ENCODE measurements at regions not wholly inside any gene's neighbourhood (a gene's known extent, or its start where the extent isn't known, plus 50 kb on each side); places are given as distances from the start of the nearest gene placed in this dataset.

DNA sequence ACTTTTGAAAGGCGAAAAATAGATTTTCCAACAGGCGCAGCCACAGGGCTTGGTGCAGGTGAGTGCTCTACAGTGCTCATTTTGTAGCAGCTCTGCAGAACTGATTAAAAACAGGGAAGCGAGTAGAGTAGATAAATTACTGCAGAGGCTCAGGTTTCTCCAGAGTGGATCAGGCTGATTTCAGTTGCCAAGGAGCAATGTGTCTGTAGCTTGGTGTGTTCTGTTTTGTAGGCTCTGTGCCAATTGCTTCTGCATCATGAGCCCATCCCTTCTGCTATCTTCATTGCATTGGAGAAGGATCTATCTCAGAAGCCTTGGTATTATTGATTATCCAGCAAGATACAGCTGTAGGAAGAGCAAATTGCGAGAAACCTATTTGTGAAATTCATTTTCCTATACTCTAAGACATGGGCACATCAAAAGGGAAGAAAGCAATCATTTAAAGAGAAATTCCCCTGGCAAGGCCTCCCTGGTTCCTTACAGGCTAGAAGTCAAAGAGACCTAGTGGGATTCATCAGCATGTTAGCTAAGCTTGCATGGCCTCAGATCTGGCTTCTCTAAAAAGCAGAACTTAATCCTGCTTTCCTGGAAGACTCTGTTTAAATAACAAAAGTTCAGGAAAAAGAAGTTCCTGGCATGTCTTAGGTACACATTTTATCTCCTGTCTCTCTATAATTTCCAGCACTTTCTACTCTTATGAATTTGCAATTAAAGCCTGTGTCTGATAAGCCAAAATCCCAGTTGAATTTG, 432.4 kb upstream of the ATP10A start:
- ATAC-seq (no peak), DNase-seq (no peak)
- no peak overlapping the region for H3K4me3 ChIP-seq
- H3K4me1 ChIP-seq, result no peaks in the 10 kb centered on the region
- H3K27ac ChIP-seq, result no peak overlapping the region
- no peaks in the 10 kb centered on the region for H3K36me3 ChIP-seq (replicated peaks in 1 of 2; ENCODE audit: insufficient read depth in 1 of 2, low read depth in 2 of 2)
- no peaks in the 10 kb centered on the region for H3K27me3 ChIP-seq
- intact Hi-C loops (cut with DNase I), result no loop called here
- H3K9me3 ChIP-seq, result no peaks in the 10 kb centered on the region
- 47 to 63% methylated on average over 4 of the region's 4 CpGs for WGBS, 2 donors
- no peak for TF ChIP-seq POLR2A (IDR thresholded peaks at IDR 0.05)
- TF ChIP-seq, protein P1, sequence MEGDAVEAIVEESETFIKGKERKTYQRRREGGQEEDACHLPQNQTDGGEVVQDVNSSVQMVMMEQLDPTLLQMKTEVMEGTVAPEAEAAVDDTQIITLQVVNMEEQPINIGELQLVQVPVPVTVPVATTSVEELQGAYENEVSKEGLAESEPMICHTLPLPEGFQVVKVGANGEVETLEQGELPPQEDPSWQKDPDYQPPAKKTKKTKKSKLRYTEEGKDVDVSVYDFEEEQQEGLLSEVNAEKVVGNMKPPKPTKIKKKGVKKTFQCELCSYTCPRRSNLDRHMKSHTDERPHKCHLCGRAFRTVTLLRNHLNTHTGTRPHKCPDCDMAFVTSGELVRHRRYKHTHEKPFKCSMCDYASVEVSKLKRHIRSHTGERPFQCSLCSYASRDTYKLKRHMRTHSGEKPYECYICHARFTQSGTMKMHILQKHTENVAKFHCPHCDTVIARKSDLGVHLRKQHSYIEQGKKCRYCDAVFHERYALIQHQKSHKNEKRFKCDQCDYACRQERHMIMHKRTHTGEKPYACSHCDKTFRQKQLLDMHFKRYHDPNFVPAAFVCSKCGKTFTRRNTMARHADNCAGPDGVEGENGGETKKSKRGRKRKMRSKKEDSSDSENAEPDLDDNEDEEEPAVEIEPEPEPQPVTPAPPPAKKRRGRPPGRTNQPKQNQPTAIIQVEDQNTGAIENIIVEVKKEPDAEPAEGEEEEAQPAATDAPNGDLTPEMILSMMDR (IDR thresholded peaks at IDR 0.05), result no peak

DNA sequence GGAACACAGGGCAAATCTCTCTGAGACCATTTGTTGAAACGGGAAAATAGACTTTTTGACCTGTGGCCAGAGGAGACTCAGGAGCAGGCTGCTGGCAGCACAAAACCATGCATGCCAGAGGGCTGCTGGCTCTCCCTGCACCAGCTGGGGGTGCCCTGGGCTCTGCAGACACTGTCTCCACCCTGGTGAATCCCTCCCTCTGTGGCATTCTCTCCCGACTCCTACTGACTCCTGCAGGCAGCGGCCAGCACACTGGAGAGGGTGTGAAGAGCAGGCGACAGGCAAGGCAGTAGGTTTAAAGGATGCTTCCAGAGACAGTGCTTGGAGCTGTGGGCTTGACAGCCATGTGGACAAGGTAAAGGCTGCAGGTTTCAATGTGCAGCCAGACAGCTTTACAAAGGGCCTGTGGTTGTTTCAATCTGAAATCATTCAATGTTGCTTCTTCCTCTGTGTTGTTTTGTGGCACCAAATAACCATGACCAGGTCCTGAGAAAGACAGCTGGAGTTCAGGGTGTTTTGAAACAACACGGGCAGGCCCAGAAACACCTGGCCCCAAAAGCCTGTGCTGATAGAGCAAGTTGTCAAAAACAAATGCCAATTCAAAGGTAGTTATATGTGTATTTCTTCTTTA, 431.0 kb upstream of the ATP10A start:
- Histone ChIP-seq H3K36me3 (replicated peaks in 1 of 2; ENCODE audit: insufficient read depth in 1 of 2, low read depth in 2 of 2) (no peaks in the 10 kb centered on the region), H3K4me1 (no peaks in the 10 kb centered on the region), H3K4me3 (no peak overlapping the region), H3K27ac (no peak overlapping the region), H3K27me3 (no peaks in the 10 kb centered on the region), H3K9me3 (no peaks in the 10 kb centered on the region)
- ATAC-seq, result no peak
- no peak for TF ChIP-seq POLR2A (IDR thresholded peaks at IDR 0.05)
- TF ChIP-seq, protein P1 (IDR thresholded peaks at IDR 0.05), result no peak
- no peak for DNase-seq
- 32 to 38% methylated on average over 5 of the region's 5 CpGs for WGBS, 2 donors
- intact Hi-C loops (cut with DNase I), result no loop called here

DNA sequence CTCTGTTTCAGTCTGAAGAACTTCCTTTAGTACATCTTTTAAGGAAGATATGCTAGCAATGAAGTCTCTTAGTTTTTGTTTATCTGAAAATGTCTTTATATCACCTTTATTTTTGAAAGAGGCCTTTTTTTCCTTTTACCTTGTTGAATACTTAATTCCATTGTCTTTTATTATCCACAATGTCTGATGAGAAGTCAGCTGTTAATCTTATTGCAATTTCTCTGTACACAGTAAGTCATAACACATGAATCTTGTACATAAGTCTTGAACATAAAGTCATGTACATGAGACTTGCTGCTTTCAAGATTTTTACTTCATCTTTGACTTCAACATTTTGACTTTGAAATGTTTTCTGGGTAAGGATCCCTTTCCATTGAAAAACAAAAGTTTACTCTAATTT, 424.3 kb upstream of the ATP10A start:
- Histone ChIP-seq H3K36me3 (replicated peaks in 1 of 2; ENCODE audit: insufficient read depth in 1 of 2, low read depth in 2 of 2) (no peaks in the 10 kb centered on the region), H3K27me3 (no peaks in the 10 kb centered on the region), H3K4me1 (no peaks in the 10 kb centered on the region), H3K27ac (no peak overlapping the region), H3K4me3 (no peak overlapping the region), H3K9me3 (no peaks in the 10 kb centered on the region)
- intact Hi-C loops (cut with DNase I), result no loop called here
- TF ChIP-seq, protein P1 (IDR thresholded peaks at IDR 0.05), result no peak
- TF ChIP-seq POLR2A (IDR thresholded peaks at IDR 0.05), result no peak
- DNase-seq (no peak), ATAC-seq (no peak)

DNA sequence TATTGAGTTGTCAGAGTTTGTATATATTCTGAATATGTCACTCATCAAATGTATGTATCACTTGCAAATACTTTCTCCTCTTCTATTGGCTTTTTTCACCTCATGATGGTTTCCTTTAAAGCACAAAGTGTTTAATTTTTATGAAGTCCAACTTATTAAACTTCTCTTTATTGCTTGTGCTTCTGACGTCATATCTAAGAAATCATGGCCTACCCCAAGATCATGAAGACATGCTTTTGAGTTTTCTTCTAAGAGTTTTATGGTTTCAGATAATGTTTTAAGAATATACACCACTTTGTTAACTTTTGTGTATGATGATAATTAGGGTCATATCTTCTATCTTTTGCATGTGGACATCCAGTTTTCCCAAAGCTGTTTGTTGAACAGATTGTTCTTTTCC, 417.2 kb upstream of the ATP10A start:
- WGBS, 2 donors, result 60 to 61% methylated on average over 1 of the region's 1 CpG
- Histone ChIP-seq H3K27me3 (no peaks in the 10 kb centered on the region), H3K4me3 (no peak overlapping the region), H3K4me1 (no peaks in the 10 kb centered on the region), H3K27ac (no peak overlapping the region), H3K36me3 (replicated peaks in 1 of 2; ENCODE audit: insufficient read depth in 1 of 2, low read depth in 2 of 2) (no peaks in the 10 kb centered on the region), H3K9me3 (no peaks in the 10 kb centered on the region)
- intact Hi-C loops (cut with DNase I), result no loop called here
- ATAC-seq (no peak), DNase-seq (no peak)
- TF ChIP-seq, protein P1 (IDR thresholded peaks at IDR 0.05), result no peak
- TF ChIP-seq POLR2A (IDR thresholded peaks at IDR 0.05), result no peak

DNA sequence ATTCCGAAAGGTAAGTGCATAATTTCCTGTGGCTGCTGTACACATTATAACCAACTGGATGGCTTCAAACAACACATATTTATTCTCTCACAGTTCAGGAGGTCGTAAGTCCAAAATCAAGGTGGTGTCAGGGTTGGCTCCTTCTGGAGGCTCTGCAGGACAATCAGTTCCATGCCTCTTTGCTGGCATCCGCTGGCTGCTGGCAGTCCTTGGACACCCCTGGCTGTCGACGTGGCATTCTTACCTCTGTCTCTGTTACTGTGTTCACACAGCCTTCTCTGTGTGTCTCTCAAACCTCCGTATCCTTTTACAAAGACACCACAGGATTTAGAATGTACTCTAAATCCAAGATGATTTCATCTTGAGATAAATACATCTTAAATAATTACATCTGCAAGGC, 398.8 kb upstream of the ATP10A start:
- Histone ChIP-seq H3K27me3 (peaks cover 0 to 7% of the 10 kb centered on the region in 2 donors), H3K9me3 (no peaks in the 10 kb centered on the region), H3K36me3 (replicated peaks in 1 of 2; ENCODE audit: insufficient read depth in 1 of 2, low read depth in 2 of 2) (no peaks in the 10 kb centered on the region), H3K4me1 (no peaks in the 10 kb centered on the region), H3K27ac (no peak overlapping the region), H3K4me3 (no peak overlapping the region)
- intact Hi-C loops (cut with DNase I), result no loop called here
- TF ChIP-seq POLR2A (IDR thresholded peaks at IDR 0.05), result no peak
- TF ChIP-seq, protein P1 (IDR thresholded peaks at IDR 0.05), result no peak
- DNase-seq (no peak), ATAC-seq (no peak)
- 47 to 49% methylated on average over 6 of the region's 6 CpGs for WGBS, 2 donors

Measured in body of pancreas (tissue), 4 donors.